ENCODE measurements at regions not wholly inside any gene's neighbourhood (a gene's known extent, or its start where the extent isn't known, plus 50 kb on each side); places are given as distances from the start of the nearest gene placed in this dataset.
"Not testable (repeated sequence)": the region's sequence is repeated elsewhere in the genome, so short reads cannot be mapped to it uniquely, and the experiment has no call there.

- Mint-ChIP-seq H3K27ac (ENCODE audit: unreplicated experiment) (no peak overlapping the region), H3K4me1 (no peaks in the 10 kb centered on the region), H3K9me3 (peaks cover 3% of the 10 kb centered on the region), H3K4me3 (no peak overlapping the region), H3K27me3 (ENCODE audit: low read depth) (no peaks in the 10 kb centered on the region), H3K36me3 (ENCODE audit: low read depth) (no peaks in the 10 kb centered on the region)
- TF ChIP-seq CTCF (conservative IDR thresholded peaks at IDR 0.05), result no peak
- DNase-seq (ENCODE audit: low read depth, low spot score), result no peak
These were observed 143.5 kb downstream of the TPBG start for GRCh38 chr6:82507112-82507511.

- H3K27ac Mint-ChIP-seq (ENCODE audit: unreplicated experiment), result no peak overlapping the region
- TF ChIP-seq CTCF (conservative IDR thresholded peaks at IDR 0.05), result no peak
- H3K27me3 Mint-ChIP-seq (ENCODE audit: low read depth), result no peaks in the 10 kb centered on the region
- H3K9me3 Mint-ChIP-seq, result peaks cover 10% of the 10 kb centered on the region
- H3K36me3 Mint-ChIP-seq (ENCODE audit: low read depth), result peaks cover 6% of the 10 kb centered on the region
- H3K4me1 Mint-ChIP-seq, result no peaks in the 10 kb centered on the region
- H3K4me3 Mint-ChIP-seq, result no peak overlapping the region
- no peak for DNase-seq (ENCODE audit: low read depth, low spot score)
These were observed 147.9 kb downstream of the TPBG start for GRCh38 chr6:82511546-82511945.

- not testable (repeated sequence) for DNase-seq (ENCODE audit: low read depth, low spot score); H3K36me3 Mint-ChIP-seq (ENCODE audit: low read depth); H3K27ac Mint-ChIP-seq (ENCODE audit: unreplicated experiment); H3K4me3 Mint-ChIP-seq; H3K27me3 Mint-ChIP-seq (ENCODE audit: low read depth); H3K4me1 Mint-ChIP-seq
- H3K9me3 Mint-ChIP-seq, result peaks cover 13% of the 10 kb centered on the region
These were observed 154.3 kb downstream of the TPBG start for GRCh38 chr6:82517896-82518295.

- no peak overlapping the region for H3K27ac Mint-ChIP-seq (ENCODE audit: unreplicated experiment)
- H3K27me3 Mint-ChIP-seq (ENCODE audit: low read depth), result no peaks in the 10 kb centered on the region
- TF ChIP-seq CTCF (conservative IDR thresholded peaks at IDR 0.05), result no peak
- peaks cover 3% of the 10 kb centered on the region for H3K9me3 Mint-ChIP-seq
- DNase-seq (ENCODE audit: low read depth, low spot score), result no peak
- no peak overlapping the region for H3K4me3 Mint-ChIP-seq
- no peaks in the 10 kb centered on the region for H3K4me1 Mint-ChIP-seq
- H3K36me3 Mint-ChIP-seq (ENCODE audit: low read depth), result no peaks in the 10 kb centered on the region
These were observed 157.8 kb downstream of the TPBG start for GRCh38 chr6:82521369-82521768.

- TF ChIP-seq CTCF (conservative IDR thresholded peaks at IDR 0.05), result no peak
- no peaks in the 10 kb centered on the region for H3K27me3 Mint-ChIP-seq (ENCODE audit: low read depth)
- no peak overlapping the region for H3K27ac Mint-ChIP-seq (ENCODE audit: unreplicated experiment)
- H3K9me3 Mint-ChIP-seq, result peaks cover 3% of the 10 kb centered on the region
- no peaks in the 10 kb centered on the region for H3K4me1 Mint-ChIP-seq
- no peak overlapping the region for H3K4me3 Mint-ChIP-seq
- no peaks in the 10 kb centered on the region for H3K36me3 Mint-ChIP-seq (ENCODE audit: low read depth)
- DNase-seq (ENCODE audit: low read depth, low spot score), result no peak
These were observed 158.2 kb downstream of the TPBG start for GRCh38 chr6:82521861-82522260.

GRCh38 chr6:82524031-82524430 is 160.4 kb downstream of the TPBG start:
- Mint-ChIP-seq H3K4me3 (no peak overlapping the region), H3K4me1 (no peaks in the 10 kb centered on the region), H3K36me3 (ENCODE audit: low read depth) (no peaks in the 10 kb centered on the region), H3K27me3 (ENCODE audit: low read depth) (no peaks in the 10 kb centered on the region), H3K27ac (ENCODE audit: unreplicated experiment) (no peak overlapping the region), H3K9me3 (no peaks in the 10 kb centered on the region)
- no peak for TF ChIP-seq CTCF (conservative IDR thresholded peaks at IDR 0.05)
- DNase-seq (ENCODE audit: low read depth, low spot score), result no peak

Data from neural crest cell (in vitro differentiated cells).